ENCODE measurements at regions not wholly inside any gene's neighbourhood (a gene's known extent, or its start where the extent isn't known, plus 50 kb on each side); places are given as distances from the start of the nearest gene placed in this dataset.

DNA sequence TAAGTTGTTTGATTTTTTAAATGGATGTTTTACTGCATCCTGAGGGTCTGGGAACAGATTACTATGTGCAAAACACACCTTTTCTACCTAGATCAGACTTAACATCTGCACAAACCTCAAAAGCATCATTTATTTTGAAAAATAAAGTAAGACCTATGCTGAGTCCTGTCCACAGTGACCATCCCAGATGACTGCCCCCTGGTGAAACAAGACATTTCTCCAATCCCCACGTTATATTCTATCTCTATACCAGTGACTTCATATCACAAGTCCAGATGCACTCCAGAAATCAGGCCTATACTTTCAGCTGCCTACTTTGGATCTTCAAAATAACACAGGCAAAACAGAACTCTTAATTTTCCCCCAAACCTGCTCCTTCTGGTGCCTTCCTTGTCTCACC, 143.2 kb downstream of the P2RY1 start:
- Histone ChIP-seq H3K27ac (ENCODE audit: low read depth, low read length) (no peak overlapping the region), H2BK15ac (replicated peaks; ENCODE audit: low read depth) (no peak overlapping the region), H3K4me1 (ENCODE audit: control insufficient read depth, low read depth, low read length) (no peaks in the 10 kb centered on the region), H3K79me1 (ENCODE audit: low read length) (no peaks in the 10 kb centered on the region), H3K56ac (ENCODE audit: low read length) (no peak overlapping the region), H3K4ac (ENCODE audit: low read depth, low read length) (no peak overlapping the region), H3K18ac (ENCODE audit: low read length) (no peak overlapping the region), H3K27me3 (ENCODE audit: insufficient read depth, low read length, poor library complexity) (no peaks in the 10 kb centered on the region), H3K36me3 (ENCODE audit: control insufficient read depth, insufficient read depth, low read length) (no peaks in the 10 kb centered on the region), H3K79me2 (ENCODE audit: control insufficient read depth, insufficient read depth, low read length) (no peaks in the 10 kb centered on the region), H2BK120ac (ENCODE audit: low read depth, low read length) (no peak overlapping the region), H2AK5ac (ENCODE audit: low read length) (no peak overlapping the region), H3K4me2 (ENCODE audit: low read length) (no peak overlapping the region), H3K9ac (ENCODE audit: low read length) (no peak overlapping the region), H3K23ac (ENCODE audit: low read length) (no peak overlapping the region), H3K4me3 (ENCODE audit: low read length) (no peak overlapping the region), H4K5ac (ENCODE audit: low read length) (no peak overlapping the region), H2BK5ac (ENCODE audit: low read length) (no peak overlapping the region), H4K8ac (ENCODE audit: low read depth, low read length) (no peak overlapping the region)
- no CpG with 5 or more reads among the region's 1 CpG for WGBS (ENCODE audit: extremely low coverage, insufficient coverage, low lambda C conversion rate)
- no peak for DNase-seq

DNA sequence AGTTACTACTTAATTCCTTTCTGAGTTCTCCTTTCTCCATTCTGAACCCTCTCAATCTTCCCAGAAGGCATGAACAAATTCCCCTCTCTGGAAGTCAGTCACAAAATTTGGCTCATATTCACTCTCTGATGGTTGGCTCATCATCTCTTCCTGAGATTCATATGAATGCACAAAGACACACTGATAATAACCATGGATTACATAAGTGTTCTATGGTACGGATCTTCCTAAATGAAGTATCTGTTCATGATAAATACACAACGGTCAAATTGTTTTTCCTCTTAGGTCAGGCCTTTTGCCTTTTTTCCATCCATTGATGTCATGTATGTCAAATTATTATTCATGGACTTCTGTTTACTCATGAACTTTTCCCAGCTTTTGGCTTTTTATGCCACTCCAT, 162.6 kb downstream of the P2RY1 start:
- H3K27me3 ChIP-seq (ENCODE audit: insufficient read depth, low read length, poor library complexity), result no peaks in the 10 kb centered on the region
- H3K4me3 ChIP-seq (ENCODE audit: low read length), result no peak overlapping the region
- no peak overlapping the region for H2BK15ac ChIP-seq (replicated peaks; ENCODE audit: low read depth)
- H3K56ac ChIP-seq (ENCODE audit: low read length), result no peak overlapping the region
- H3K18ac ChIP-seq (ENCODE audit: low read length), result no peak overlapping the region
- no peak overlapping the region for H2BK5ac ChIP-seq (ENCODE audit: low read length)
- no peak overlapping the region for H3K23ac ChIP-seq (ENCODE audit: low read length)
- no peak overlapping the region for H4K8ac ChIP-seq (ENCODE audit: low read depth, low read length)
- no peak overlapping the region for H3K27ac ChIP-seq (ENCODE audit: low read depth, low read length)
- DNase-seq, result no peak
- no peaks in the 10 kb centered on the region for H3K36me3 ChIP-seq (ENCODE audit: control insufficient read depth, insufficient read depth, low read length)
- H3K79me2 ChIP-seq (ENCODE audit: control insufficient read depth, insufficient read depth, low read length), result no peaks in the 10 kb centered on the region
- no peak overlapping the region for H4K5ac ChIP-seq (ENCODE audit: low read length)
- no peak overlapping the region for H3K4ac ChIP-seq (ENCODE audit: low read depth, low read length)
- H3K9ac ChIP-seq (ENCODE audit: low read length), result no peak overlapping the region
- no peak overlapping the region for H3K4me2 ChIP-seq (ENCODE audit: low read length)
- H3K79me1 ChIP-seq (ENCODE audit: low read length), result no peaks in the 10 kb centered on the region
- no CpG with 5 or more reads among the region's 2 CpGs for WGBS (ENCODE audit: extremely low coverage, insufficient coverage, low lambda C conversion rate)
- H3K4me1 ChIP-seq (ENCODE audit: control insufficient read depth, low read depth, low read length), result no peaks in the 10 kb centered on the region
- no peak overlapping the region for H2AK5ac ChIP-seq (ENCODE audit: low read length)
- no peak overlapping the region for H2BK120ac ChIP-seq (ENCODE audit: low read depth, low read length)

DNA sequence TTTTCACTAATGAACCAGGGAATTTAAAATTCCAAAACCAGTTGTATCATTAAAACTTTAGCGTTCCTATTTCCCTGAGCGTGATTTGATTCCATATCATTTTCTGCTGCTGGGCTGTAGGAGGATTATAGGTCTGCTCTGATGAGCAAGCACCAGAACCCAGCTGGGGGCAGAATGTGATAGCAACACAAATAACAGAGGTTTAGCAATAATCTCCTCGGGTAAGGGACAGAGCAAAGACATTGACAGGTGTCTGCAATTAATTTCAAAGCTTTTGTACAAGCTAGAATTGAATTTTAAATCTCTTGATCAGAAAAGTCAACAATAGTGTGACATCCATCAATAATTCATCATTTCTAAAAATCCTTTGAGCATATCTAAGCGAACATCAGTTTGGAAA, 163.4 kb upstream of the RAP2B start:
- Histone ChIP-seq H3K4ac (ENCODE audit: low read depth, low read length) (no peak overlapping the region), H3K79me2 (ENCODE audit: control insufficient read depth, insufficient read depth, low read length) (no peaks in the 10 kb centered on the region), H2AK5ac (ENCODE audit: low read length) (no peak overlapping the region), H2BK15ac (replicated peaks; ENCODE audit: low read depth) (no peak overlapping the region), H3K9ac (ENCODE audit: low read length) (no peak overlapping the region), H3K4me3 (ENCODE audit: low read length) (no peak overlapping the region), H4K8ac (ENCODE audit: low read depth, low read length) (no peak overlapping the region), H3K79me1 (ENCODE audit: low read length) (no peaks in the 10 kb centered on the region), H3K4me1 (ENCODE audit: control insufficient read depth, low read depth, low read length) (no peaks in the 10 kb centered on the region), H2BK5ac (ENCODE audit: low read length) (no peak overlapping the region), H3K36me3 (ENCODE audit: control insufficient read depth, insufficient read depth, low read length) (no peaks in the 10 kb centered on the region), H3K27me3 (ENCODE audit: insufficient read depth, low read length, poor library complexity) (no peaks in the 10 kb centered on the region), H3K4me2 (ENCODE audit: low read length) (no peak overlapping the region), H3K56ac (ENCODE audit: low read length) (no peak overlapping the region), H3K18ac (ENCODE audit: low read length) (no peak overlapping the region), H3K23ac (ENCODE audit: low read length) (no peak overlapping the region), H4K5ac (ENCODE audit: low read length) (no peak overlapping the region), H3K27ac (ENCODE audit: low read depth, low read length) (no peak overlapping the region), H2BK120ac (ENCODE audit: low read depth, low read length) (no peak overlapping the region)
- WGBS (ENCODE audit: extremely low coverage, insufficient coverage, low lambda C conversion rate), result no CpG with 5 or more reads among the region's 4 CpGs
- no peak for DNase-seq

DNA sequence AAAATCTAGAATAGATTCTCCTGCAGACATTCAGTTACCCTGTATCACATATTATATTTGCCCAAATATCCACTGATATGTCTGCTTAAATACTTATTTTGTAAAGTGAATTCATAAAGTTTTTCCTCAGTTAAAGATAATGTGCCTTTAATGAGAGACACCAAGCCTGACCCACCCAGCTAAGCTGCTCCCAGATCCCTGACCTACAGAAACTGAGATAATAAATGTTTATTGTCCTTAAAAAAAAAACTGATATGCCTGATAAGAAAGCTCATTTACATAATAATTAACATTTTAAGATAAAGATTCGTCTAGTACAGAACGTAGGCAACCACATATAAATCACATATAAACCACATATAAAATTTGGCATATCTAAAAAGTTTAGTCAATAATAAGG, 161.7 kb upstream of the RAP2B start:
- no peak overlapping the region for H3K23ac ChIP-seq (ENCODE audit: low read length)
- no peak overlapping the region for H3K4me3 ChIP-seq (ENCODE audit: low read length)
- H3K36me3 ChIP-seq (ENCODE audit: control insufficient read depth, insufficient read depth, low read length), result no peaks in the 10 kb centered on the region
- H3K4me1 ChIP-seq (ENCODE audit: control insufficient read depth, low read depth, low read length), result no peaks in the 10 kb centered on the region
- H3K27ac ChIP-seq (ENCODE audit: low read depth, low read length), result no peak overlapping the region
- WGBS (ENCODE audit: extremely low coverage, insufficient coverage, low lambda C conversion rate), result no CpG with 5 or more reads among the region's 2 CpGs
- H3K4ac ChIP-seq (ENCODE audit: low read depth, low read length), result no peak overlapping the region
- no peak overlapping the region for H3K4me2 ChIP-seq (ENCODE audit: low read length)
- H2BK120ac ChIP-seq (ENCODE audit: low read depth, low read length), result no peak overlapping the region
- no peak overlapping the region for H3K9ac ChIP-seq (ENCODE audit: low read length)
- no peaks in the 10 kb centered on the region for H3K79me2 ChIP-seq (ENCODE audit: control insufficient read depth, insufficient read depth, low read length)
- H3K79me1 ChIP-seq (ENCODE audit: low read length), result no peaks in the 10 kb centered on the region
- no peak for DNase-seq
- H4K8ac ChIP-seq (ENCODE audit: low read depth, low read length), result no peak overlapping the region
- no peak overlapping the region for H2BK5ac ChIP-seq (ENCODE audit: low read length)
- H3K56ac ChIP-seq (ENCODE audit: low read length), result no peak overlapping the region
- H3K18ac ChIP-seq (ENCODE audit: low read length), result no peak overlapping the region
- no peak overlapping the region for H2BK15ac ChIP-seq (replicated peaks; ENCODE audit: low read depth)
- no peak overlapping the region for H2AK5ac ChIP-seq (ENCODE audit: low read length)
- H4K5ac ChIP-seq (ENCODE audit: low read length), result no peak overlapping the region
- H3K27me3 ChIP-seq (ENCODE audit: insufficient read depth, low read length, poor library complexity), result no peaks in the 10 kb centered on the region

DNA sequence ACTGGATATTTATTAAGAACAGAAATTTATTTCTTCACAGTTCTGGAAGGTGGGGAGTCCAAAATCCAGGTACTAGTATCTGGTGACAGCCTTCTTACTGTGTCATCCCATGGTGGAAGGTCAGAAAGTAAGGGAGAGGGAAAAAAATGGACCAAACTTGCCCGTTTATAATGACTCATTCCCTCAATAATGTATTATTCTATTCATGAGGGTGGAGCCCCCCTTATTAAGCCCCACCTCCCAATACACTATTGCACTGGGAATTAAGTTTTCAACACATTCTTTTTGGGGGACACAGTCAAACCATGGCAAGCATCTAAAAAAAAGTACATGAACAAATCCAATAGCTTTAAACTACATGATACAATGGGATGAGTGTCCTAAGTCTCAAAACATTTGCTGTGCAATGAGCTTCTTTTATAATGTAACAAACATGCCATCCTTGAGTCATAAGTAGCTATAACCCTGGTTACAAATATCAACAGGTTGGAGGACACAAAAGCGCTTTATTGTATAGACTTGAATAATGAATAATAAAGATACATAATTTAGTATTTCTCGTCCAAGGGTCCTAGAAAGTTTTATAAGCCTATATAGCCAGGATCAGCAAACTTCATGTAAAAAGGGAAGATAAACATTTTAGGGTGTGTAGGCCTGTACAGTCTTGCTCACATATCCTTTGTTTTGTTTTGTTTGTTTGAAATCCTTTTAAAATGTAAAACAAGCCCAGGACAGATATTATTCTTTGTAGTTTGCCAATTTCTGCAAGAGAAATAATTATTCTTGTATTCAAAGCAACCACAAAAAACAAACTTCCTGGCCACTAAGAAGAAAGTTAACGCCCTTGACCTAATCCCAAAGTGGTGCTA, 160.6 kb upstream of the RAP2B start:
- H3K4me1 ChIP-seq (ENCODE audit: control insufficient read depth, low read depth, low read length), result no peaks in the 10 kb centered on the region
- no peak overlapping the region for H2BK120ac ChIP-seq (ENCODE audit: low read depth, low read length)
- H3K18ac ChIP-seq (ENCODE audit: low read length), result no peak overlapping the region
- H3K23ac ChIP-seq (ENCODE audit: low read length), result no peak overlapping the region
- H3K79me1 ChIP-seq (ENCODE audit: low read length), result no peaks in the 10 kb centered on the region
- H3K9ac ChIP-seq (ENCODE audit: low read length), result no peak overlapping the region
- no peaks in the 10 kb centered on the region for H3K36me3 ChIP-seq (ENCODE audit: control insufficient read depth, insufficient read depth, low read length)
- no peak overlapping the region for H3K27ac ChIP-seq (ENCODE audit: low read depth, low read length)
- no peaks in the 10 kb centered on the region for H3K79me2 ChIP-seq (ENCODE audit: control insufficient read depth, insufficient read depth, low read length)
- no peaks in the 10 kb centered on the region for H3K27me3 ChIP-seq (ENCODE audit: insufficient read depth, low read length, poor library complexity)
- no peak overlapping the region for H4K5ac ChIP-seq (ENCODE audit: low read length)
- no peak overlapping the region for H3K4ac ChIP-seq (ENCODE audit: low read depth, low read length)
- no peak overlapping the region for H3K56ac ChIP-seq (ENCODE audit: low read length)
- no peak overlapping the region for H4K8ac ChIP-seq (ENCODE audit: low read depth, low read length)
- no peak overlapping the region for H3K4me3 ChIP-seq (ENCODE audit: low read length)
- H2BK15ac ChIP-seq (replicated peaks; ENCODE audit: low read depth), result no peak overlapping the region
- H3K4me2 ChIP-seq (ENCODE audit: low read length), result no peak overlapping the region
- no peak overlapping the region for H2BK5ac ChIP-seq (ENCODE audit: low read length)
- no peak overlapping the region for H2AK5ac ChIP-seq (ENCODE audit: low read length)
- WGBS (ENCODE audit: extremely low coverage, insufficient coverage, low lambda C conversion rate), result no CpG with 5 or more reads among the region's 4 CpGs
- no peak for DNase-seq

DNA sequence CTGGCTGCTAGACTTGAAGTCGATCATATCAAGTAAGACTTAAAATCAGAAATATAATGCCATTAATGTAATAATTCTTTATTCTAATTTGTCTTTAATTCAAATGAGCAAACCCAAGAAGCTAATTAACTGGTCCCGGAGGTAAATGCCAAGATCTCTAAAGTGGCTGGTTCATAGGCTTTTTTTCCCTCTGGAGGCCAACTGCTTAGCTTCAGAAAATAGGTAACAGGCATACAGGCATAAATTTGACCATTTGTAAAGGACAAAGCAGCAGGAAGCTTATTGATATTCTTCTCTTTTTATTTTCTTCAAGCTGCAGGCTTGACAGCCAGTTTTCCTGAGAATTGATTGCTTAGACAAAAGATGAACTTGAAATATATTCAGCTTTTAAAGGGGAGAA, 158.6 kb upstream of the RAP2B start:
- no peak overlapping the region for H3K4ac ChIP-seq (ENCODE audit: low read depth, low read length)
- DNase-seq, result no peak
- no peak overlapping the region for H3K18ac ChIP-seq (ENCODE audit: low read length)
- no CpG with 5 or more reads among the region's 2 CpGs for WGBS (ENCODE audit: extremely low coverage, insufficient coverage, low lambda C conversion rate)
- H3K27ac ChIP-seq (ENCODE audit: low read depth, low read length), result no peak overlapping the region
- no peak overlapping the region for H2BK15ac ChIP-seq (replicated peaks; ENCODE audit: low read depth)
- no peak overlapping the region for H3K56ac ChIP-seq (ENCODE audit: low read length)
- H3K9ac ChIP-seq (ENCODE audit: low read length), result no peak overlapping the region
- no peaks in the 10 kb centered on the region for H3K36me3 ChIP-seq (ENCODE audit: control insufficient read depth, insufficient read depth, low read length)
- H3K4me2 ChIP-seq (ENCODE audit: low read length), result no peak overlapping the region
- H4K8ac ChIP-seq (ENCODE audit: low read depth, low read length), result no peak overlapping the region
- no peaks in the 10 kb centered on the region for H3K27me3 ChIP-seq (ENCODE audit: insufficient read depth, low read length, poor library complexity)
- H3K23ac ChIP-seq (ENCODE audit: low read length), result no peak overlapping the region
- no peaks in the 10 kb centered on the region for H3K79me1 ChIP-seq (ENCODE audit: low read length)
- no peaks in the 10 kb centered on the region for H3K4me1 ChIP-seq (ENCODE audit: control insufficient read depth, low read depth, low read length)
- H3K4me3 ChIP-seq (ENCODE audit: low read length), result no peak overlapping the region
- no peaks in the 10 kb centered on the region for H3K79me2 ChIP-seq (ENCODE audit: control insufficient read depth, insufficient read depth, low read length)
- no peak overlapping the region for H2BK5ac ChIP-seq (ENCODE audit: low read length)
- H2AK5ac ChIP-seq (ENCODE audit: low read length), result no peak overlapping the region
- no peak overlapping the region for H2BK120ac ChIP-seq (ENCODE audit: low read depth, low read length)
- no peak overlapping the region for H4K5ac ChIP-seq (ENCODE audit: low read length)

All from mesendoderm (in vitro differentiated cells).